ENCODE measurements at regions not wholly inside any gene's neighbourhood (a gene's known extent, or its start where the extent isn't known, plus 50 kb on each side); places are given as distances from the start of the nearest gene placed in this dataset.

DNA sequence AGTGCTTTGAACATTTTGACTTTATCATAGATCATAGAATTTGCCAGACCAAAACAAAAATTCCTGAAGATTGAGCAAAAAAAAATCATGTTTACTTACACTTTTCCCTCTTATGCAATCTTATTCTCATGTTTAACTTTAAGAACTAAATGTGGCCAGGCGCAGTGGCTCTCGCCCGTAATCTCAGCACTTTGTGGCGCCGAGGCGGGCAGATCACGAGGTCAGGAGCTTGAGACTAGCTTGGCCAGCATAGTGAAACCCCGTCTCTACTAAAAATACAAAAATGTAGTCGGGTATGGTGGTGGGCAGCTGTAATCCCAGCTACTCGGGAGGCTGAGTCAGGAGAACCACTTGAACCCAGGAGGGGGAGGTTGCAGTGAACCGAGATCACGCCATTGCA, 227.9 kb upstream of the KYNU start:
- TF ChIP-seq, protein P1, sequence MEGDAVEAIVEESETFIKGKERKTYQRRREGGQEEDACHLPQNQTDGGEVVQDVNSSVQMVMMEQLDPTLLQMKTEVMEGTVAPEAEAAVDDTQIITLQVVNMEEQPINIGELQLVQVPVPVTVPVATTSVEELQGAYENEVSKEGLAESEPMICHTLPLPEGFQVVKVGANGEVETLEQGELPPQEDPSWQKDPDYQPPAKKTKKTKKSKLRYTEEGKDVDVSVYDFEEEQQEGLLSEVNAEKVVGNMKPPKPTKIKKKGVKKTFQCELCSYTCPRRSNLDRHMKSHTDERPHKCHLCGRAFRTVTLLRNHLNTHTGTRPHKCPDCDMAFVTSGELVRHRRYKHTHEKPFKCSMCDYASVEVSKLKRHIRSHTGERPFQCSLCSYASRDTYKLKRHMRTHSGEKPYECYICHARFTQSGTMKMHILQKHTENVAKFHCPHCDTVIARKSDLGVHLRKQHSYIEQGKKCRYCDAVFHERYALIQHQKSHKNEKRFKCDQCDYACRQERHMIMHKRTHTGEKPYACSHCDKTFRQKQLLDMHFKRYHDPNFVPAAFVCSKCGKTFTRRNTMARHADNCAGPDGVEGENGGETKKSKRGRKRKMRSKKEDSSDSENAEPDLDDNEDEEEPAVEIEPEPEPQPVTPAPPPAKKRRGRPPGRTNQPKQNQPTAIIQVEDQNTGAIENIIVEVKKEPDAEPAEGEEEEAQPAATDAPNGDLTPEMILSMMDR (conservative IDR thresholded peaks at IDR 0.05 in 1 of 2, IDR thresholded peaks at IDR 0.05 in 1 of 2; ENCODE audit: extremely low read depth in 1 of 2, insufficient read depth in 1 of 2, low read depth in 1 of 2, low read length in 2 of 2): no peak
- TF ChIP-seq EZH2 (IDR thresholded peaks at IDR 0.05; ENCODE audit: borderline replicate concordance, low read length): no peak
